Neural cell (in vitro differentiated cells): ENCODE measurements at regions not wholly inside any gene's neighbourhood (a gene's known extent, or its start where the extent isn't known, plus 50 kb on each side); places are given as distances from the start of the nearest gene placed in this dataset.

Source experiments
- H2AFZ ChIP-seq: fragments of 200-600, 300-800 bp; sonication (generic), shearing (Covaris generic); 2 replicates; pipeline ENCODE4 v1.6.0; 2014; ENCODE audit warnings: low read depth, mild to moderate bottlenecking, antibody characterized with exemption, low read length, moderate library complexity
- H3F3A ChIP-seq: fragments of 200-600 bp; shearing (Covaris generic); 2 replicates; pipeline ENCODE4 v1.6.1; 2016; ENCODE audit warnings: mild to moderate bottlenecking, moderate library complexity, mixed read lengths, antibody characterized with exemption, low read length; ENCODE audit not compliant: insufficient read depth, poor library complexity, severe bottlenecking
- H3K27ac ChIP-seq: fragments of 200-600, 300-800 bp; sonication (generic), shearing (Covaris generic); 2 replicates; pipeline ENCODE4 v1.5.1; 2014; ENCODE audit warnings: mild to moderate bottlenecking, low read length, moderate library complexity
- H3K27me3 ChIP-seq: fragments of 300-800, 200-600 bp; sonication (generic), shearing (Covaris generic); 2 replicates; pipeline ENCODE4 v1.6.0; 2014; ENCODE audit warnings: mild to moderate bottlenecking, low read depth, low read length, moderate library complexity; ENCODE audit not compliant: insufficient read depth
- H3K36me3 ChIP-seq: fragments of 300-800, 200-600 bp; sonication (generic), shearing (Covaris generic); 2 replicates; pipeline ENCODE4 v1.5.1; 2014; ENCODE audit warnings: mild to moderate bottlenecking, antibody characterized with exemption, low read length, moderate library complexity; ENCODE audit not compliant: insufficient read depth
- H3K4me2 ChIP-seq: fragments of 300-800, 200-600 bp; sonication (generic), shearing (Covaris generic); 2 replicates; pipeline ENCODE4 v1.6.0; 2014; ENCODE audit warnings: mild to moderate bottlenecking, low read length
- H3K4me3 ChIP-seq: fragments of 300-800, 200-600 bp; sonication (generic), shearing (Covaris generic); 2 replicates; pipeline ENCODE4 v1.5.1; 2014; ENCODE audit warnings: mild to moderate bottlenecking, low read length, moderate library complexity
- H3K79me2 ChIP-seq: fragments of 200-600 bp; shearing (Covaris generic); replicated peaks from 2 replicates; pipeline ENCODE4 v1.6.0; 2014; ENCODE audit warnings: mild to moderate bottlenecking, low read length, moderate library complexity; ENCODE audit not compliant: insufficient read depth
- H3K9ac ChIP-seq: fragments of 300-800, 200-600 bp; sonication (generic), shearing (Covaris generic); 2 replicates; pipeline ENCODE4 v1.6.1; 2016; ENCODE audit warnings: mild to moderate bottlenecking, low read length, mixed read lengths
- H3K9me2 ChIP-seq: fragments of 200-600 bp; shearing (Covaris generic); 2 replicates; pipeline ENCODE4 v1.6.1; 2016; ENCODE audit warnings: mild to moderate bottlenecking, low read length, mixed read lengths; ENCODE audit not compliant: insufficient read depth
- H3K9me3 ChIP-seq: fragments of 200-600, 300-800 bp; sonication (generic), shearing (Covaris generic); 2 replicates; pipeline ENCODE4 v1.6.1; 2016; ENCODE audit warnings: mild to moderate bottlenecking, mixed run types, low read length, moderate library complexity, mixed read lengths
- H4K20me1 ChIP-seq: fragments of 200-600 bp; shearing (Covaris generic); 2 replicates; pipeline ENCODE4 v1.6.1; 2016; ENCODE audit warnings: mild to moderate bottlenecking, mixed run types; ENCODE audit not compliant: insufficient read depth
- EP300 ChIP-seq: fragments of 450-650 bp; conservative IDR thresholded peaks from 2 replicates; pipeline ENCODE4 v1.6.1; 2014; ENCODE audit warnings: antibody characterized with exemption, mild to moderate bottlenecking, moderate library complexity; ENCODE audit not compliant: poor library complexity, severe bottlenecking
- EZH2 ChIP-seq: fragments of 200-600, 300-800 bp; shearing (Covaris generic), sonication (generic); IDR thresholded peaks from 2 replicates; pipeline ENCODE4 v1.6.1; 2014; ENCODE audit warnings: antibody characterized with exemption, low read length, borderline replicate concordance, mild to moderate bottlenecking; ENCODE audit not compliant: insufficient read depth, poor library complexity, severe bottlenecking
- MXI1 ChIP-seq: fragments of 450-650 bp; conservative IDR thresholded peaks from 2 replicates; pipeline ENCODE4 v1.6.1; 2014; ENCODE audit warnings: antibody characterized with exemption, mild to moderate bottlenecking; ENCODE audit not compliant: poor library complexity, severe bottlenecking
- POLR2AphosphoS5 ChIP-seq: IDR thresholded peaks from 2 replicates; pipeline ENCODE4 v1.6.1; 2012
- RAD21 ChIP-seq: fragments of 450-650 bp; conservative IDR thresholded peaks from 2 replicates; pipeline ENCODE4 v1.6.1; 2014; ENCODE audit warnings: antibody characterized with exemption, mild to moderate bottlenecking, moderate library complexity
- SMC3 ChIP-seq: fragments of 450-650 bp; conservative IDR thresholded peaks from 2 replicates; pipeline ENCODE4 v1.6.1; 2014; ENCODE audit warnings: antibody characterized with exemption, mild to moderate bottlenecking, moderate library complexity; ENCODE audit not compliant: poor library complexity
- TAF1 ChIP-seq: IDR thresholded peaks from 2 replicates; pipeline ENCODE4 v1.6.1; 2012; ENCODE audit warnings: low read depth
- TF ChIP-seq, protein P1 (sequence below): IDR thresholded peaks from 2 replicates; pipeline ENCODE4 v1.6.1; 2012; ENCODE audit warnings: borderline replicate concordance
- TF ChIP-seq, protein P2 (sequence below): fragments of 450-650 bp; IDR thresholded peaks from 2 replicates; pipeline ENCODE4 v1.5.1; 2014; ENCODE audit warnings: antibody characterized with exemption, mild to moderate bottlenecking, moderate library complexity; ENCODE audit not compliant: poor library complexity, severe bottlenecking

DNA sequence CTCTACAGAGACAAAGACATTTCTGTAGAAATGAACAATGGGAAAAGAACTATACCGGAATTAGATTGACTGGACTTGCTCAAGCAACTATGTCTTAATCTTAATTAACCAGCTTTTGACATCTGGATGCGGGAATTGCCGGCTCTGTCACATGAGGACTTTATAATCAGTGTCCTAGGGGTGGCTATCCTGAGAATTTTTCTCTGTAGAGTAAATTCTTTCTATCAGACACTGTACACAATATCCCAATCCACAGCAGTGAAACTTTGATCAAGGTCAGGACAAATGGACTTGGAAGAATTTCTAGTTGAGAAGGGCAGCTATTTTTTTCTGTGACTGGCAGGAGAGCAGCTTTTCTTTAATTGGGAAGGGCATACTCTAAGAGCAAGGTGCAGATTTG lies 322.1 kb downstream of the HRH4 start:
- Histone ChIP-seq H3K4me3 (no peak overlapping the region), H3K27ac (no peak overlapping the region), H3K27me3 (no peaks in the 10 kb centered on the region), H3K36me3 (no peaks in the 10 kb centered on the region), H3F3A (no peaks in the 10 kb centered on the region), H3K79me2 (no peaks in the 10 kb centered on the region), H3K4me2 (no peak overlapping the region), H3K9me2 (no peaks in the 10 kb centered on the region), H2AFZ (no peak overlapping the region), H4K20me1 (no peaks in the 10 kb centered on the region), H3K9me3 (no peaks in the 10 kb centered on the region), H3K9ac (no peak overlapping the region)
- TF ChIP-seq TAF1 (no peak), POLR2AphosphoS5 (no peak), MXI1 (no peak), RAD21 (no peak), EZH2 (no peak), EP300 (no peak), SMC3 (no peak)
- TF ChIP-seq, protein P1, sequence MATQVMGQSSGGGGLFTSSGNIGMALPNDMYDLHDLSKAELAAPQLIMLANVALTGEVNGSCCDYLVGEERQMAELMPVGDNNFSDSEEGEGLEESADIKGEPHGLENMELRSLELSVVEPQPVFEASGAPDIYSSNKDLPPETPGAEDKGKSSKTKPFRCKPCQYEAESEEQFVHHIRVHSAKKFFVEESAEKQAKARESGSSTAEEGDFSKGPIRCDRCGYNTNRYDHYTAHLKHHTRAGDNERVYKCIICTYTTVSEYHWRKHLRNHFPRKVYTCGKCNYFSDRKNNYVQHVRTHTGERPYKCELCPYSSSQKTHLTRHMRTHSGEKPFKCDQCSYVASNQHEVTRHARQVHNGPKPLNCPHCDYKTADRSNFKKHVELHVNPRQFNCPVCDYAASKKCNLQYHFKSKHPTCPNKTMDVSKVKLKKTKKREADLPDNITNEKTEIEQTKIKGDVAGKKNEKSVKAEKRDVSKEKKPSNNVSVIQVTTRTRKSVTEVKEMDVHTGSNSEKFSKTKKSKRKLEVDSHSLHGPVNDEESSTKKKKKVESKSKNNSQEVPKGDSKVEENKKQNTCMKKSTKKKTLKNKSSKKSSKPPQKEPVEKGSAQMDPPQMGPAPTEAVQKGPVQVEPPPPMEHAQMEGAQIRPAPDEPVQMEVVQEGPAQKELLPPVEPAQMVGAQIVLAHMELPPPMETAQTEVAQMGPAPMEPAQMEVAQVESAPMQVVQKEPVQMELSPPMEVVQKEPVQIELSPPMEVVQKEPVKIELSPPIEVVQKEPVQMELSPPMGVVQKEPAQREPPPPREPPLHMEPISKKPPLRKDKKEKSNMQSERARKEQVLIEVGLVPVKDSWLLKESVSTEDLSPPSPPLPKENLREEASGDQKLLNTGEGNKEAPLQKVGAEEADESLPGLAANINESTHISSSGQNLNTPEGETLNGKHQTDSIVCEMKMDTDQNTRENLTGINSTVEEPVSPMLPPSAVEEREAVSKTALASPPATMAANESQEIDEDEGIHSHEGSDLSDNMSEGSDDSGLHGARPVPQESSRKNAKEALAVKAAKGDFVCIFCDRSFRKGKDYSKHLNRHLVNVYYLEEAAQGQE, result no peak
- TF ChIP-seq, protein P2, sequence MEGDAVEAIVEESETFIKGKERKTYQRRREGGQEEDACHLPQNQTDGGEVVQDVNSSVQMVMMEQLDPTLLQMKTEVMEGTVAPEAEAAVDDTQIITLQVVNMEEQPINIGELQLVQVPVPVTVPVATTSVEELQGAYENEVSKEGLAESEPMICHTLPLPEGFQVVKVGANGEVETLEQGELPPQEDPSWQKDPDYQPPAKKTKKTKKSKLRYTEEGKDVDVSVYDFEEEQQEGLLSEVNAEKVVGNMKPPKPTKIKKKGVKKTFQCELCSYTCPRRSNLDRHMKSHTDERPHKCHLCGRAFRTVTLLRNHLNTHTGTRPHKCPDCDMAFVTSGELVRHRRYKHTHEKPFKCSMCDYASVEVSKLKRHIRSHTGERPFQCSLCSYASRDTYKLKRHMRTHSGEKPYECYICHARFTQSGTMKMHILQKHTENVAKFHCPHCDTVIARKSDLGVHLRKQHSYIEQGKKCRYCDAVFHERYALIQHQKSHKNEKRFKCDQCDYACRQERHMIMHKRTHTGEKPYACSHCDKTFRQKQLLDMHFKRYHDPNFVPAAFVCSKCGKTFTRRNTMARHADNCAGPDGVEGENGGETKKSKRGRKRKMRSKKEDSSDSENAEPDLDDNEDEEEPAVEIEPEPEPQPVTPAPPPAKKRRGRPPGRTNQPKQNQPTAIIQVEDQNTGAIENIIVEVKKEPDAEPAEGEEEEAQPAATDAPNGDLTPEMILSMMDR, result no peak

DNA sequence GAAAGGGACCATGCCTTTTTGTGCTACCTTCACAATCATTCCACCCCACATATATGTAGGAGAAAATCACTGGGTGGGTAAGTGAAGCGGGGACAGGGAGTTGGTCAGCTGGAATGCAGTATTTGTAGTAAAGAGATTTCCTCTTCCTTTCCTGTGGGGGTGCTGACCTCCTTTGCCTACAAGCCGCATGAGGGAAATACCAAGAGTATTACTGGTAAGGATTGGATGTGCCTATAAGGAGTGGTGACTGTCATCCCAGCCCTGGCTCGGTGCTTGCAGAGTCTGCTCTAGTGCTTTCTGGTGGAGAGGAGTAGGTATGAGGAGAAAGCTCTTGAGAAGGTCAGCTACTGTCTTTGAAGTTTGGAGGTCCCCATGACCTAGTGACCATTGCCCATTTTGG lies 324.6 kb downstream of the HRH4 start:
- no peaks in the 10 kb centered on the region for H3K36me3 ChIP-seq
- H3K79me2 ChIP-seq, result no peaks in the 10 kb centered on the region
- H3K27me3 ChIP-seq, result no peaks in the 10 kb centered on the region
- H3K9me3 ChIP-seq, result peaks cover 5% of the 10 kb centered on the region
- no peaks in the 10 kb centered on the region for H3K9me2 ChIP-seq
- no peak overlapping the region for H2AFZ ChIP-seq
- no peak overlapping the region for H3K27ac ChIP-seq
- no peaks in the 10 kb centered on the region for H3F3A ChIP-seq
- H3K4me3 ChIP-seq, result no peak overlapping the region
- no peaks in the 10 kb centered on the region for H4K20me1 ChIP-seq
- H3K4me2 ChIP-seq, result no peak overlapping the region
- TF ChIP-seq POLR2AphosphoS5 (no peak), MXI1 (no peak), EZH2 (no peak), EP300 (no peak), TAF1 (no peak), SMC3 (no peak), RAD21 (no peak)
- TF ChIP-seq, protein P2, result no peak
- TF ChIP-seq, protein P1, result no peak
- H3K9ac ChIP-seq, result no peak overlapping the region
